NCI-H2081 treated with DMSO at 0.1 percent for 48 hours (cell line): ENCODE measurements at regions not wholly inside any gene's neighbourhood (a gene's known extent, or its start where the extent isn't known, plus 50 kb on each side); places are given as distances from the start of the nearest gene placed in this dataset.
"Not testable (repeated sequence)": the region's sequence is repeated elsewhere in the genome, so short reads cannot be mapped to it uniquely, and the experiment has no call there.

ENCODE experiments used
- DNase-seq: peaks from one replicate; lab custom pipeline; 2025; lab: John Stamatoyannopoulos, UW

GRCh38 chr2:45114221-45114955 lies 105.1 kb upstream of the SIX2 start:
- DNase-seq: no peak

- no peak for DNase-seq
Measured at GRCh38 chr2:45112750-45113149, 103.5 kb upstream of the SIX2 start.

GRCh38 chr2:45105050-45105582 lies 95.9 kb upstream of the SIX2 start:
- no peak for DNase-seq

GRCh38 chr2:45104429-45104828 lies 95.2 kb upstream of the SIX2 start:
- no peak for DNase-seq

GRCh38 chr2:45103351-45104345 lies 94.4 kb upstream of the SIX2 start:
- DNase-seq: no peak

- no peak for DNase-seq
Measured at GRCh38 chr2:45102579-45103117, 93.4 kb upstream of the SIX2 start.

GRCh38 chr2:45102141-45102540 lies 92.9 kb upstream of the SIX2 start:
- no peak for DNase-seq

GRCh38 chr2:45096996-45097395 lies 87.7 kb upstream of the SIX2 start:
- no peak for DNase-seq

GRCh38 chr2:45096038-45096437 lies 86.8 kb upstream of the SIX2 start:
- not testable (repeated sequence) for DNase-seq

GRCh38 chr2:45093663-45094062 lies 84.4 kb upstream of the SIX2 start:
- DNase-seq: no peak

GRCh38 chr2:45093181-45093580 lies 83.9 kb upstream of the SIX2 start:
- DNase-seq: no peak

- no peak for DNase-seq
Measured at GRCh38 chr2:45089554-45090261, 80.5 kb upstream of the SIX2 start.

GRCh38 chr2:45085487-45085886 lies 76.2 kb upstream of the SIX2 start:
- DNase-seq: no peak

GRCh38 chr2:45084361-45085020 lies 75.2 kb upstream of the SIX2 start:
- DNase-seq: no peak

- DNase-seq: no peak
Measured at GRCh38 chr2:45083175-45083574, 73.9 kb upstream of the SIX2 start.

GRCh38 chr2:45074713-45075112 lies 65.5 kb upstream of the SIX2 start:
- DNase-seq: no peak

- no peak for DNase-seq
Measured at GRCh38 chr2:45072862-45073237, 63.6 kb upstream of the SIX2 start.

- DNase-seq: no peak
Measured at GRCh38 chr2:45072064-45072861, 63.0 kb upstream of the SIX2 start.

- no peak for DNase-seq
Measured at GRCh38 chr2:45070113-45070652, 60.9 kb upstream of the SIX2 start.

- DNase-seq: no peak
Measured at GRCh38 chr2:45069684-45070083, 60.4 kb upstream of the SIX2 start.
